GM21447 (cell line): ENCODE measurements at regions not wholly inside any gene's neighbourhood (a gene's known extent, or its start where the extent isn't known, plus 50 kb on each side); places are given as distances from the start of the nearest gene placed in this dataset.
"Not testable (repeated sequence)": the region's sequence is repeated elsewhere in the genome, so short reads cannot be mapped to it uniquely, and the experiment has no call there.

Source experiments
- ATAC-seq: cut with Tn5 transposase; IDR thresholded peaks from one replicate; pipeline ENCODE4 v1.9.1; 2021; ENCODE audit not compliant: unreplicated experiment

DNA sequence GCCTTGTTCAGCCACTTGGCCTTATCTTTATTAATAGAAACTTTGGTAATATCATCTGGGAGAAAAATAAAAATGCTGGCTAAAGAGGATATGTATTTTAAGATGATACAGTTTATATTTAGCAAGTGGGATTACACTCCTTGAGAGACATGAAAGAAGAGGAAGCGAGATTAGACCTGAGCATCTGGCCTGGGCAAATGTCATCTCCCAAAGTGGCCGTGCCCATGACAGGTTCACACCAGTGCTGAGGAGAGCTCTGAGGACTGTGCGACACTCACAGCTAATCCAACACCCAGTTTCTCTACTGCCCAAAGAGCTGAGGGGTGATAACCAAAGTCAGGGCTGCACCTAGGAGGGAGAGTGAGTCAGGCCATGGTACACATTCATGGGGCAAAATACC is 121.7 kb upstream of the DUSP10 start:
- no peak for ATAC-seq

DNA sequence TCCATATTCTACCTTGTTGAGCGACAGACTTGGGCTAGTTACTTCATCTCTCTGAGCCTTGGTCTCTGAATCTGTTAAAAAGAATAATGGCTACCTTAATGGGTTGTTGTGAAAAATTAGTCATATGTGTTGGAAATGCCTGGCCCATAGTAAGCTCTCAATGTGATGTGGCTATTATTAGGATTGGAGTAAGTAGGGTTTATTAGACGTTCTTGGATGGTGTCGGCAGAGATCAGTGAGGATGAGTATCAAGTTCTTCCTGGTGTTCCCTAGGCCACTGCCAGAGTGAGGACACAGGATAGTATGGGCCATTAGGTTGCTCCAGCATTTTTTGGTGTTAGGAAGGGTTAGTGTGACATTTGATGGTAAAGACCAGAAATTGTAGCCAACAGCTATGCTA is 121.1 kb upstream of the DUSP10 start:
- no peak for ATAC-seq

DNA sequence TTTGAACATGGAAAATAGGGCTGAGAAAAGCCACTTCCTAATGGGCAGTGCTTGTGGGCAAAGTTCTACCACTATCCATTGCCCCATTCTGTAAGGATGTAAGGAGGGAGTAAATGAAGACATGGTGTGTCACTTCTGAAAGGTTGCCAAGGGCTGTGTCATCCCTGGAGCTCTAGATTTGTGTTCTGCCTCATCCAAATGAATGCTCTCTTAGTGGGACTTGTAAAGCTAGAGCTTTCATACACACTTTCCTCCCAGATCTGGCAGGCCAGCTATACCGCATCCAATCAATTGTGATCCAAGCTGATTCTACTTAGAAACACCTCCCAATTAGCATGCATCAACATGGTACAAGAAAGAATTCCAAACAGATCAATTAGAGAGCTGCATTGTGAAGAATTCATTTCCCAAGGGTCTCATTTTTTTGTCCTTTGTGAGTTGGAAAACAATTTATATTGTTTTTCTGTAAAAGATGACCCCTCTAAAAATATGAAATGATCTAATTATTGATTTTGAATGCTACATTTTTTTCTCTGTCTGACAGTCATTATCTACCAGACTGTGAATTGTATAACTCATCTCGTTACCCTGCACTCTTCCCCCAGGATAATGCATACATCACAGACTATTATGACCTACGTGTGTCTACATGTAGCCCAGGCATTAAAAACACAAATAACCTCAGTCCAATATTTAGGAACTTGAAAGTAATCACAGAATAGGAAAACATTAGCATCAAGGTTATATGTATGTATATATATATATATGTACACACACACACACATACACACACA is 117.1 kb upstream of the DUSP10 start:
- ATAC-seq, result no peak

DNA sequence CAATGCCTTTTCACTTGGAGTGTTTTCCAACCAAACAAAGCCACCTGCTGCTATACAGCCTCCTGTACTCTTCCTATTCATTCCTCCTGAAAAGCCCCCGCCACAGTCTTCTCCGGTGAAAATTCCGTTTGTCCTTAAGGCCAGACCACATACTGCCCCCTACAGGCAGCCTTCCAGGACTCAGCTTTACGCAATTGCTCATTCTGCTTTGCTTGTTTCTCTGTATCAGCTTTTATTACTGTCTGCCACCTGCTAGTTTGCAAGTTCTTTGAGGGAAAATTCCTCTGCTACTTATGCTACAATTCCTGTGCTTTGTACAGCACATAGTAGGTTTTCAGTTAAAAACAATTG is 115.2 kb upstream of the DUSP10 start:
- not testable (repeated sequence) for ATAC-seq

DNA sequence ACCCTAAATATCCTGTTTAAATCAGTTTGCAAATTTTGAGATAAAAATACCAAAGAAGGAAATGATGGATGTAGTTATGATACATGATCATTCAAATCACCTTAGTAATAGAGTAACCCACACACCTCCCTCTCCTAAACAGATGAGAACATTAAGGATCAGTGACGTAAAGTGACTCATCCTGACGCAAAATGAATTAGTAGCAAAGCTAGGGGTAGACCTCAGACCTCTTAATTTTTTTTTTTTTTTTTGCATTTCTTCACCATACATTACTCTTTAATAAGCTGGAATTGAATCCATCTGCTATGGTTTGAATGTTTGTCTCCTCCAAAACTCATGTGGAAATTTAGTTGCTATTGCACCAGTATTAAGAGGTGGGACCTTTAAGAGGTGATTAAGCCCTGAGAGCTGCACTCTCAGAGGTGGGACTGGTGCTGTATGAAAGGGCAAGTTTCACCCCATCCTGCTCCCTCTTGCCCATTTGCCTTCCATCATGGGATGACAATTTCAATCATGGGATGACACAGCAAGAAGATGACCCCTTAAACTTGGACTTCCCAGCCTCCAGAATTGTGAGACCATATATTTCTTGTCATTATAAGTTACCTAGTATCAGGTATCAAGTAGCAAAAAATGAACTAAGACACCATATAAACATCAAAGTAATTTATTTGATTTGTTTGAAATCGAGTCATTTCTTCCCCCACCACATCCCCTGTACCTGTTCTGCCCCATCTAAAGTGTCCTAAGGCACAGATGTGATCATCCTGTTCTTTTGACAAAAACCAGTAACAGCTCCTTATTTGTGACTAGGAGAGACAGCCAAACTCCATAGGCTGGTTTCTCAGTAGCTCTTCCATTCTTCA is 114.6 kb upstream of the DUSP10 start:
- ATAC-seq, result no peak

DNA sequence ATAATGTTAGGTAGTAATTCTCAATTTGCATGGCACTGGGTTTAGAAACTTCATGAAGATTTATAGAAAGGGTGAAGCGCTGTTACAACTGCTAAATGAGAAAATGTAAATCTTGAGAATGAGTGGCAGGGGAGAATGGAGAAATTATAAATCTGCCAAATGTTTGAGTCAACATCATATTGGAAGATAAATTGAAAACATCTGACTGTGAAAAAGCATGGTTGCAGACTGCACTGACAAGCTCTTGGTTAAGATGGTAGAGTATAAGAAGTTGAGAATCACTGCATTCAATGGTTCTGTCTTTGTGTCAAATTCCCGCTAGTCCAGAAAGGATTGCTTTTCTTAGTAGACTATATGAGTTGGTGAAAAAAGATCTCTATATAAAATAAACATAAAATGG is 113.3 kb upstream of the DUSP10 start:
- ATAC-seq, result no peak

DNA sequence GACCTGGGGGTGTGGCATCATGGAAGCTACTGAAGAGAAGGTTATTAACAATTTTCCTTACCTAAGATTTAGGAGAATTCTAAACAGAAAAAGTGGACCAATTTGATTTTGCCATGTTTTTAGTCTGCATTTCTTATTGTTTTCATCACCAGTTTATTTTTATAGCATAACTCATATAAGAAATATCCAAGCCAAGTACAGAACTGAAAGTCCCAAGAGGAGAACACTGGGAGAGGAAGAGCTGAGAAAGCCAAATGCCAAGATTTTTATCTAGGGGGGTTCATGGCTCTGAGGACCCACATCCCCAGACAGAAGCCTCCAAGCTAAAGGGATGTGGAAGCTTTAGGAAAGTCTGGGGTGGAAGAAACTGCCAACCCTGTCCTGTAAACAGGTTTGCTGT is 109.4 kb upstream of the DUSP10 start:
- no peak for ATAC-seq

DNA sequence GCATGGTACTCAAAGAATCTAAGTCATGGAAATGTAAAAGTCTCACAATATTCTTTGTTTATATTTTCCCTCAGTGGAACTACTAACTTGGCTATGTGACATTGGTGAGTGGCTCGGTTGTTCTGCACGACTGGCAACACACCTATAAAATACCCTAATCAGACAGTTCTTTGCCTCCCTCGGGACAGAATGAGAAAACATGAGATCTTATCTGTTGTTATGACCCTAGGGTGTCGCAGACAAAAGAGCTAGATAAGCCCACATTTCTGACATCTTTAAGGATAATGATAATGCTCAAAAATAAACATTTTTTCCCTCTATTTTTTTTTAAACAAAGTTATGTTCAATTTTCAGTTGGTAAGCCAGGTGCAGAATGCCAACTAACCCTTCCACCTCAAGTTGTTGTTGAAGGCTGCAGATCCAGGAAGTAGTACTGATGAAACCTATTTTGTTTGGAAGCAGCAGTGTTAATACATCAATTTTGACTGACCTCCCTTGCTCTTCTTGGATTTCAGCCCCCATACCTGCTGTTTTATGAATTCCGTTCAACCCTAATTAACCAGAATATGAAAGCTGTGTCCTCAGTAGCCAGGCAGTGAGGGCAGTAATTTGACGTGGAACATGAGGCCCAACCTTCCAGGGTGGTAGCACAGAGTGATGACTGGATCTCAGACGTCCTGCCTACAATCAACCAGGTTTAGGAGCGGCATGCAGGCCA is 108.7 kb upstream of the DUSP10 start:
- no peak for ATAC-seq

DNA sequence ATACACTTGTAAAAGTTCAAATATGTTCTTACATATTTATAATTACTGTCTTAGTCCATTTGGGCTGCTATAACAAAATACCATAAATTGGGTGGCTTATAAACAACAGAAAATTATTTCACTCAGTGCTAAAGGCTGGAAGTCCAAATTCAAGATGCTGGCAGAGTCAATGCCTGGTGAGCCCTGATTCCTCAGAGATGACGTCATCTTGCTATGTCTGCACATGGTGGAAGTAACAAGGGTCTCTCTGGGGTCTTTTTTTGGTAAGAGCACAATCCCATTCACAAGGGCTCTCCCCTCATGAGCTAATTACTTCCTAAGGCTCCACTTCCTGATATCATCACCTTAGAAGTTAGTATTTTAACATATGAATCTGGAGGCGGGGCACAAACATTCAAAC is 108.0 kb upstream of the DUSP10 start:
- no peak for ATAC-seq

DNA sequence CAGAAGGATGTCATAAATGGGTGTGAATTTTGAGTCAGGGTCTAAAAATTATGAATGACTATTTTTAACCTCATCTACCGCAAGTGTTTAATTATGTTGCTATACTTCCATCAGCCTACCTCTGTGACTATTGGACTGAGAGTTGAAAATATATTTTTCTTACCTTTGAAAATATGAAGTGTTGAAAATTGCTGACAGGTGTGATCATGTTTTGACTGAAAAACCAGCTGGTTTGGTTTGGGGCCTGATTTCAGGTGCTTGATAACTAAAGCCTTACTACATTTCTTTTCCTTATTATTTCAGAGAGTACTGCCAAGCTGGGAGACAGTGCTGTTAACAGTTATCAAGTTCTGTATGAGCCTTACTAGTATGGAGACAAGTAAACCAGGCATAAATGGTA is 107.2 kb upstream of the DUSP10 start:
- no peak for ATAC-seq

DNA sequence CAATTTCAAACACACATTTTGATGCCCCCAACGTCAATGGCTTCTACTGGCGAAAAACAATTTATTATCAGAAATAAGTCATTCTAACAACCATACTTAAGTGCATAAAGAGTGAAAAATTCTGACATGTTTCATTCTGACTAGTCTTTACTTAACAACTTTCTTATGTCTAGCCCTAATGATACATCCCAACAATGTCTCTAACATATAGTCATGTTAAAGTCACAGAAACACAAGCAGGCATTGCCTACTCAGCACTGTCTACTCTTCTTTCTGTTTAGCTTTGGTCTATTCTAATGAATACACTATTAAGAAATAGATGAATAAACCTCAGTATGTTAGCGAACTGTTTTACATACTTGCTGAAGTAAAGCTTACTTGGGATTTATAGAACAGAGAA is 105.8 kb upstream of the DUSP10 start:
- no peak for ATAC-seq

DNA sequence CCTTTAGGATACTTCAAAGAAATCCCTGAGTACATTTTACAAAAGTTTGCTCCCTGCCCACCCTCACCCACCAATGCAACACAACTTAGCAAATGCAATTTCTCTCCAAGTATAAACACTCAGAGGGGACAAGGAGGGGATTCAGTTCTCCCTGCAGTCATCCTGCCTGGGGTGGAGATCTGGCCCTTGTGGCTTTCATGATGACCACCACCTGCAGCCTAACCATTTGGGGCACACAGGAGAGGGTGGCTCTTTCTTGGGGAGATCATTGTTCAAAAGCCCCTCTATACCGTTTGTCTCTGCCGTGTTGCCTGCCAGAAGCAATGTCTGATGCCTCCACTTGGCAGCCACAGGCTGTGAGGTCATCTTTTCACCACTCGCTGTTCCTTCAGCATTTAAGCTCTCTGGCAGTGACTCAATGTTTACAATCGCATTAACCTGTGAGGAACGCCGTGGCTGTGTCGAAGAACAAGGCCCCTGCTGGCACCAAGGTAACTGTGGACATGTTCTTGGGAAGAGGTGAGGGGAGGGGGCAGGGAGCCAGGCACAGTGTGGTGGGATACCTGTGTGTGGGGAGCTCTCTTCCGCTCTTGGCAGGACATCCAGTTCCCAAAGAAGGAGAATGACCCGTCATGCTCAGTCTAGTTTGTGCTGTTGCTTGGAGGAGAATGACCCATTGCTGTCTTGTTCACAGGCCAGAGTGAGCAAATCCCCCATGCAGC is 103.9 kb upstream of the DUSP10 start:
- no peak for ATAC-seq

DNA sequence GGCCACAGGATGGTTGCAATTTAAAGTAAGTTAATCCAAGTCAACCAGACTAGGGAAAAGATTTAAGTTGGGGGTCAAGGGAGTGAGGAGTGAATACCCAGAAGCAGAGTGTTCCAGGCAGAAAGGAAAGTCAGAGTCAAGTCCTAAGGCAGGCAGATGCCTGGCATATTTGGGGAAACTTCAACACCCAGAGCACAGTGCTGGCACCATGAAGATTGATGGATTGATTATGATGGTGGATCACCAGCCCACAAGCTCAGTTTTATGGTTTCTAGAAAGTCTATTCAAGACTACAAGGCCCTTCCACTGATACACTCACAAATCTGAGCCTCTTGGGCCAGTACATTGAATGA is 100.1 kb upstream of the DUSP10 start:
- ATAC-seq, result no peak

DNA sequence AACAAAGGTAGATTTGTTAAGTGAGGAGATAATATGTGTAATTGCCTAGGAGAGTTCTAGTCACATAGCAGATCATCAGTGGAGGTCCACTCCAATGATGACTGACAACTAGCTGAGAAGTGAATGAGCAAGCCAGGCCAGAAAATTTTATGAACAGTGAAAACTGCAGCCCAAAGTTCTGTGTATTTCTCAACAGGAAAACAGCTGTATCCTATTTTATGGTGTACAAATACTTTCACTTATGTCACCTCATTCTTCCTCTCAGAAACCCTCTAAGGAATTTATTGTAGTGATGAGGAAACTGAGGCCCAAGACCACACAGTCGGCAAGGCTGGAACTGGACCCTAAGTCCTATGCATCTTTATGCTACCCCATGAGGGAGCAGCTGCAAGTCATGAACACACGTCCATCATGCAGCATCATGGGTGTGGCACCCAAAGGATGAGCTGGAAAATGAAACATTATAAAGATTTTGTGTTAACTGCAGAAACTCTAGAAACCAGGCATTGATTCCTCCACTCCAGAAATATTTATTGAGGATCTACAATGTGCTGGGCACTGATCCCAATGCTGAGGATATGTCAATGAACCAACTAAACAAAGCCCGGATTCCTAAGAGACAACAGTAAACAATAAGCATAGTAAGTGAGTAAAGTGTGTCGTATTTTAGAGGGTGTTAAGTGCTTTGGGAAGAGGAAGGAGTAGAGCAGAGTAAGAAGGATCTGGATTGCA is 99.5 kb upstream of the DUSP10 start:
- ATAC-seq, result no peak

DNA sequence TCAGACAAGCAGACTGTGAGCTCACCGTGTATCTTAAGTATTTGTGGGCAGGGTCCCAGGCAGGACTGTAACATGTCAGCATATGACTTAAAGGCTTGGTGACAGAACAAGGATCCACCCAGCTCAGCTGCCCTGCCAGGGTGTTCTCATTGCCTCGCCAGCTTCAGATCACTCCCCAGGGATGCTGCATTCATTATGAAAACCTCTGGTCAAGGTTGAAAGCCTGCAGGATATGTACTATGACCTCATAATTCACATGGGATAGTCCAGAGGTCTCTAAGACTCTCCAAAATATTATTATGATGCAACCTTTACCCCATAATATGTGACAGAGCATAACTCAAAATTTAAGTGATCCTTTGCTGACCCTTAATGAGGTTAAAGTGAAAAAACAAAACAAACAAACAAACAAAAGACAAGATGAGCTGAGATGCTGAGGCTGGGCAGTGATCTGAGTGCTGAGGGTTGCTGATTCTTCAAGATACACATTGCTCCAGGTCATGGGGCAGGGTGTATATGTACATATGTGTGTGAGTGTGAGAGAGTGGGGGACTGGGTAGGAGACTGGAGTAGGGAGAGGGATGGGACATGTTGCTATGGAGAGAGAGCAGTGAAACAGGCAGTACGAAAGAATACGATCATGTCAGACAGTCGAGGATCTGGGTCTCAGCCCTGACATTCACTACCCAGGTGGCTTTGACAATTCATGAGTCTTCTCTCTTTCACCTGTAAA is 98.8 kb upstream of the DUSP10 start:
- ATAC-seq, result peak; percentile 39

DNA sequence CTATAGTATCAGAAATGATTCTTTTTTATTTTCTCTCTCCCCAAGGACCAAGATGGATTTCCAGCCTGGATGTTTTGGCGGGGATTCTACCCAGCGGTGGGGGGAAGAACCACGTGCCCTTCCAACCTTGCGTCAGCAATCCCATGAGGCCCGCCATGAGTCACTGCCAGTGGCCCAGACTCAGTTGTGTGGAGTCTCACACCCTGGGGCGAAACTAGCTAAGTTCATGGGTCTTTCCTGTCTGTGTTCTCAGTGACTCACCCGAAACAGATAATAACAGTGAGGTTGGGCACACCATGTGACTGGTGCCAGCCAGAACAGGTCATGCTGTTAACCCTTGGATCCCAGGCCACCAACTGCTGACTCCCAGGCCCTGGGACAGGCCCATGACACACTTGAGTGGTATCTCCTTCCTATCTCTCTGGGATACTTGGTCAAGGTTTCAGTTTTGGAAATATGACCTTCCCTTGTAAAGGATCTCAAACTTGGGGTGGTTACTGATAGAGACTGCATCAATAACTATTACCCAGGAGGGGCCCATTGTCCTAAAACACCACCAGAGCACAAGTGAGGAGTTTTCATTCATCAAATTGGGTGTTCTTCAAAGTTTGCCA is 98.0 kb upstream of the DUSP10 start:
- ATAC-seq, result peak; percentile 91

DNA sequence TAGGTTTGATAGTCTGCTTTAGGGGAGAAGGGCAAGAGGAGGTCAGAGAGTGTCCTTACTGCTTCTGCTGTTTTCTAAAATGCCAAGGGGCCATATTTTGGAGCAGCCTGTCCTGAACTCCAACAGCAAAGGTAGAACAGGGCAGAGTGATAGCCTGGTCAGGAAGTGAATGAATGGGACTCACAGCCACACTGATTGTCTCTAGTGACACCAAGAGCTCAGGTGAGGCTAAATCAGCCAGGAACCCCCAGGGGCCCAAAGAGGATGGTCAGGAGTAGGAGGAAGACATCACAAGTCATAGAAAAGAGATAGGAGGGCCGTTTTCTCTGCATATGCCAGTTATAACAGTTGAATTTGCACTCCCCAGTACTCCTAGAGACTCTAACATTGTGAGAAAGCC is 97.4 kb upstream of the DUSP10 start:
- ATAC-seq, result peak; percentile 28

DNA sequence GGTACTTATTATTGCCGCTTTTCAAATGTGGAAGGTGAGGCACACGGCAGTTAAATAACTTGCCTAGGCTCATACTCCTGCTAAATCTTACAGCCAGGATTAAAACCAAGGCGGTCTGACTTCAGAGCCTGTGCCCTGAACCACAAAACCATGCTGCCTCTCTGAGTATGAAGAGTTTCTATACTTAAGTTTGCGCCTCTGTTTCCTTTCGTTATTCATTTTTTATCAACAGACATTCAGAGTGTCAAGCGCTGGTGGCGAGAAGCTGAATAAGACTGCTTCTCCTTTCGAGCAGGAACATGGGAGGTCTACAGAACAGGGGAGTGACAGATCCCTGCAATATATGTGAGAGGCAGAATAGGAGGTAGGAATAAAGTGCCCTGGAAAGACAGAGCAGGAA is 96.0 kb upstream of the DUSP10 start:
- ATAC-seq, result peak; percentile 32

DNA sequence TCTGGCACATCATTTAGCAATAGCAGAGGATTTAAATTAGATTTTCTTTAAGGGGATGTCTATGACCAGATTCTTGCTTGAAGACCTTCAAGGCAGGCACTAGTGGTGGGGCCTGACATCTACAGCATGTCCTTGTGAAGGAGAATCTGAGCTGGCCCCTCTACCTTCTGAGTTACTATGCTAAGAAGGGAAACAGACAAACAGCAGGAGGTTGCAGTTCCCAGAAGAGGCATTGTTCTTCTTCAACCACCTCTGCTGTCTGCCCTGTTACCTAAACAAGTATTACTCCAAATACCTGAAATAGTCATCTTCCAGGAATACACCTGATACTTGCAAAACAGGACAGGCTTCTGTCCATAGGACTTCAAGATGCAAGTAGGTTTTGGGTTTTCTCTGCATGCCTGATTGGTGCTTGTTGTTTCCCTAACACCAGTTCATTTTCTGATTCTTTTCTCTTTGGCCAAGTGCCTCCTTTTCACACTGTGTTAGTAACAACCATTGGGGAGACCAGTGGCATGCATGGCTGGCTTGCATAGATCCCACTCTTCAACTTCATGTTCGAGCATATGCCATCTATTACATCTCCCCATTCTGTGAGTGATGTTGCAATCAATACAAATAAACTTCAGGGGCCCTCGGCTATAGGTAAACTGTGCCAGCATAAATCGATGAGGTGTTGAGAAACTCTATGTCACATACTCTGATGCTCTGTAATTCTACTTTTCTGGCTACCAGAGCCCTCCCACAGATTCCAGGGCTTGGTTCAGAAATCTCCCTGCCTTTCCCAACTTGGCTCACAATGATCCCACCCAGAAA is 93.0 kb upstream of the DUSP10 start:
- no peak for ATAC-seq
